K562 (cell line): ENCODE measurements at regions not wholly inside any gene's neighbourhood (a gene's known extent, or its start where the extent isn't known, plus 50 kb on each side); places are given as distances from the start of the nearest gene placed in this dataset.

Experiments
- ATAC-seq: fragments of 200-7000 bp; cut with Tn5 transposase; 3 replicates; pipeline ENCODE4 v1.9.1; 2020; ENCODE audit warnings: moderate library complexity
- BruUV-seq: library from RNA; stranded (reverse); fragments of 400-500 nt; replicated peaks from 2 replicates; lab custom pipeline; 2021; lab: Mats Ljungman, UMichigan
- CTCF ChIA-PET: fragments of 300-600 bp; formaldehyde crosslinking; extraction: SDS; loops from one replicate; lab custom pipeline; 2021; ENCODE audit warnings: low intra/inter-chr PET ratio; lab: Yijun Ruan, JAX
- POLR2A ChIA-PET: fragments of 300-600, 350-650 bp; sonication (Branson Sonifier 250); formaldehyde crosslinking; extraction: SDS; loops from one replicate; lab custom pipeline; 2021; ENCODE audit warnings: antibody characterized with exemption, inconsistent platforms; lab: Yijun Ruan, JAX
- DNase-seq, 4 experiments: peaks; one replicate each; pipeline versions ENCODE4 v3.0.0 to v3.0.0-alpha.2; 2011 to 2018; ENCODE audit warnings: low spot score in 3 of 4, mixed read lengths in 3 of 4; ENCODE audit errors: extremely low read depth in 1 of 4
- FAIRE-seq: peaks from 2 replicates; lab custom pipeline; 2011; peaks lifted over from hg19 to GRCh38; lab: Jason Lieb, UNC
- H2AFZ ChIP-seq: 2 replicates; pipeline ENCODE4 v1.6.0; 2011; ENCODE audit warnings: low read depth, low read length, control low read depth, inconsistent platforms
- H3K27ac ChIP-seq: fragments of 200-600 bp; 3 replicates; pipeline ENCODE4 v1.8.0; 2011; ENCODE audit warnings: low read depth, mild to moderate bottlenecking, control low read depth, inconsistent platforms, low read length, moderate library complexity, mixed read lengths; ENCODE audit errors: extremely low read depth
- H3K27me3 ChIP-seq, 2 experiments: fragments of 300-600 bp in 1 of 2; 2 replicates in 1 of 2; 3 replicates in 1 of 2; pipeline versions ENCODE4 v1.6.0 to v1.8.0; 2011; ENCODE audit warnings: inconsistent platforms in 2 of 2, low read length in 2 of 2, mild to moderate bottlenecking in 1 of 2, mixed read lengths in 1 of 2, moderate library complexity in 1 of 2; ENCODE audit not compliant: control insufficient read depth in 2 of 2, insufficient read depth in 2 of 2
- H3K36me3 ChIP-seq: fragments of 300-600 bp; 3 replicates; pipeline ENCODE4 v1.8.0; 2011; ENCODE audit warnings: mild to moderate bottlenecking, low read length, inconsistent platforms; ENCODE audit not compliant: control insufficient read depth, insufficient read depth
- H3K4me1 ChIP-seq, 2 experiments: fragments of 200-600 bp in 1 of 2; replicated peaks in 1 of 2; 2 replicates in 1 of 2; 3 replicates in 1 of 2; pipeline versions ENCODE4 v1.5.1 to v1.8.0; 2011; ENCODE audit warnings: inconsistent platforms in 2 of 2, low read length in 2 of 2, mild to moderate bottlenecking in 1 of 2, mixed read lengths in 1 of 2, moderate library complexity in 1 of 2; ENCODE audit not compliant: control insufficient read depth in 2 of 2, insufficient read depth in 2 of 2
- H3K4me2 ChIP-seq: 2 replicates; pipeline ENCODE4 v1.6.1; 2011; ENCODE audit warnings: low read length, control low read depth, inconsistent platforms, mixed read lengths; ENCODE audit not compliant: insufficient read depth
- H3K4me3 ChIP-seq: fragments of 200-600 bp; sonication (generic), shearing (Covaris generic); 2 replicates; pipeline ENCODE4 v1.5.1; 2016; ENCODE audit warnings: control low read depth, inconsistent platforms
- H3K79me2 ChIP-seq: fragments of 200-600 bp; 3 replicates; pipeline ENCODE4 v1.8.0; 2011; ENCODE audit warnings: low read length, inconsistent platforms; ENCODE audit not compliant: control insufficient read depth, insufficient read depth
- H3K9ac ChIP-seq, 2 experiments: 2 replicates each; pipeline versions ENCODE4 v1.6.0 to v1.6.1; 2011; ENCODE audit warnings: low read depth in 2 of 2, low read length in 2 of 2, control low read depth in 1 of 2, inconsistent platforms in 1 of 2, mild to moderate bottlenecking in 1 of 2, mixed read lengths in 1 of 2; ENCODE audit not compliant: insufficient read depth in 1 of 2
- H3K9me1 ChIP-seq: one replicate; pipeline ENCODE4 v1.6.0; 2011; ENCODE audit warnings: inconsistent platforms, mild to moderate bottlenecking, low read length, moderate library complexity; ENCODE audit not compliant: control insufficient read depth, insufficient read depth
- H3K9me3 ChIP-seq: replicated peaks from 2 replicates; pipeline ENCODE4 v1.5.1; 2011; ENCODE audit warnings: low read depth, low read length, inconsistent platforms; ENCODE audit not compliant: control insufficient read depth, insufficient read depth
- H4K20me1 ChIP-seq: replicated peaks from 2 replicates; pipeline ENCODE4 v1.6.1; 2011; ENCODE audit warnings: low read length, inconsistent platforms, mixed read lengths; ENCODE audit not compliant: control insufficient read depth, insufficient read depth
- ADNP ChIP-seq: fragments of 200-800 bp; sonication (Bioruptor generic); IDR thresholded peaks from 2 replicates; pipeline ENCODE4 v1.6.1; 2016; ENCODE audit warnings: missing genetic modification characterization, missing compliant biosample characterization
- ARID2 ChIP-seq: fragments of 450-650 bp; IDR thresholded peaks from 2 replicates; pipeline ENCODE4 v1.6.1; 2017; ENCODE audit warnings: antibody characterized with exemption, mild to moderate bottlenecking
- ARNT ChIP-seq, 2 experiments: fragments of 450-650 bp; IDR thresholded peaks; 2 replicates each; pipeline ENCODE4 v1.6.1; 2016; ENCODE audit warnings: mild to moderate bottlenecking in 1 of 2
- KLF16 ChIP-seq: IDR thresholded peaks from 2 replicates; pipeline ENCODE4 v1.6.1; 2016; ENCODE audit warnings: antibody characterized with exemption
- KLF6 ChIP-seq: fragments of 250-450 bp; sonication (Bioruptor Pico); IDR thresholded peaks from 2 replicates; pipeline ENCODE4 v1.4.0; 2020; ENCODE audit warnings: mild to moderate bottlenecking, moderate library complexity, borderline replicate concordance
- NFIX ChIP-seq: fragments of 250-450 bp; sonication (Bioruptor Pico); IDR thresholded peaks from 2 replicates; pipeline ENCODE4 v1.4.0; 2020; ENCODE audit warnings: low read depth, mild to moderate bottlenecking, moderate library complexity
- RCOR1 ChIP-seq, 2 experiments: IDR thresholded peaks; 2 replicates each; pipeline ENCODE4 v1.6.1; 2012; ENCODE audit warnings: low read depth in 2 of 2, low read length in 2 of 2, borderline replicate concordance in 1 of 2, improper control_type of control experiment in 1 of 2
- TEAD1 ChIP-seq, 2 experiments: fragments of 450-650 bp in 1 of 2; sonication (generic) in 1 of 2; formaldehyde crosslinking; IDR thresholded peaks; 2 replicates each; pipeline versions ENCODE4 v1.4.0 to v1.8.0; 2020 to 2022; ENCODE audit warnings: mild to moderate bottlenecking in 2 of 2, missing genetic modification reagents in 1 of 2
- ZNF12 ChIP-seq: sonication (generic); formaldehyde crosslinking; IDR thresholded peaks from 2 replicates; pipeline ENCODE4 v1.4.0; 2020; ENCODE audit warnings: mild to moderate bottlenecking, missing genetic modification reagents
- ZNF311 ChIP-seq: fragments of 250-450 bp; sonication (Bioruptor Pico); IDR thresholded peaks from 2 replicates; pipeline ENCODE4 v1.4.0; 2020; ENCODE audit warnings: mild to moderate bottlenecking, moderate library complexity
- WGBS: fragments of 100-300 bp; shearing (Covaris generic); methylation state at CpG from one replicate; pipeline ENCODE4 v1.1.6; 2016; ENCODE audit warnings: low coverage, mixed read lengths; ENCODE audit not compliant: insufficient coverage; ENCODE audit errors: missing lambda C conversion rate; 5-methylcytosine and 5-hydroxymethylcytosine counted together
- in situ Hi-C: fragments of 300-500 bp; cut with MboI; formaldehyde crosslinking; loops from 4 replicates; pipeline ENCODE4 v1.15.0; 2018; ENCODE audit warnings: inconsistent platforms, mixed read lengths
- intact Hi-C: fragments of 100-400 bp; cut with micrococcal nuclease; formaldehyde crosslinking; loops from 2 replicates; pipeline ENCODE4 v1.14.2; 2022
- TF ChIP-seq, protein P1 (sequence below): sonication (generic); formaldehyde crosslinking; IDR thresholded peaks from 2 replicates; pipeline ENCODE4 v1.8.0; 2022; ENCODE audit warnings: missing genetic modification reagents, mild to moderate bottlenecking, borderline replicate concordance

DNA sequence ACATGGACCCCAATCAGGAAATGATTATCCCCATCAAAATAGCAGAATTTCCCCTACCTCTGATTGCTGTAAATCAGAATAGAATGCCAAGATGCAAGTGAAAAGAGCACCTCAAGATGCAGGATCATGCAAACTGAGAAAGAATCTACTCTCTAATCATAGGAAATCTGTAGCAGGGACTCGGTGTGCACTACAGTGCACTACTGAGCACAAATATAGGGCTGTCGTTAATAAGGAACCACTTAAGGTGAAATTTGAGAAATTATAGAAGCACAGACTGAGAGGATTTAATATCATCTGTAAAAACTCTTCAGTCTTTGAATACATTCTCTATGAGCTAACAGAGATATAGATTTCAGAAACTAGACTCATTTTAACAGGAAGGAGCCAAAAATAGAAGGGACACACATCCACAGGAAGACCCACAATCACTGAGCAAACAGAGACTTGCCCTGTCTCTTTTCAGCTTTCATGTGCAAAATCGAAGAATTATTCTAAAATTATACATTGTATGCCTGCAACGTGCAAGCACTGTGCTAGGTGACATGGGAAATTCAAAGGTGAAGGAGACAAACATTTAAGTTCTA is 278.3 kb downstream of the HIVEP2 start:
- TF ChIP-seq, protein P1, sequence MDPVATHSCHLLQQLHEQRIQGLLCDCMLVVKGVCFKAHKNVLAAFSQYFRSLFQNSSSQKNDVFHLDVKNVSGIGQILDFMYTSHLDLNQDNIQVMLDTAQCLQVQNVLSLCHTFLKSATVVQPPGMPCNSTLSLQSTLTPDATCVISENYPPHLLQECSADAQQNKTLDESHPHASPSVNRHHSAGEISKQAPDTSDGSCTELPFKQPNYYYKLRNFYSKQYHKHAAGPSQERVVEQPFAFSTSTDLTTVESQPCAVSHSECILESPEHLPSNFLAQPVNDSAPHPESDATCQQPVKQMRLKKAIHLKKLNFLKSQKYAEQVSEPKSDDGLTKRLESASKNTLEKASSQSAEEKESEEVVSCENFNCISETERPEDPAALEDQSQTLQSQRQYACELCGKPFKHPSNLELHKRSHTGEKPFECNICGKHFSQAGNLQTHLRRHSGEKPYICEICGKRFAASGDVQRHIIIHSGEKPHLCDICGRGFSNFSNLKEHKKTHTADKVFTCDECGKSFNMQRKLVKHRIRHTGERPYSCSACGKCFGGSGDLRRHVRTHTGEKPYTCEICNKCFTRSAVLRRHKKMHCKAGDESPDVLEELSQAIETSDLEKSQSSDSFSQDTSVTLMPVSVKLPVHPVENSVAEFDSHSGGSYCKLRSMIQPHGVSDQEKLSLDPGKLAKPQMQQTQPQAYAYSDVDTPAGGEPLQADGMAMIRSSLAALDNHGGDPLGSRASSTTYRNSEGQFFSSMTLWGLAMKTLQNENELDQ = no peak
- TF ChIP-seq KLF16 = no peak
- TF ChIP-seq KLF6 (CRISPR knock-in tag) = no peak
- no peak for TF ChIP-seq TEAD1 (CRISPR knock-in tag; IDR thresholded peaks at IDR 0.05)
- no peak for TF ChIP-seq ADNP (tag)
- no peak for TF ChIP-seq RCOR1 (IDR thresholded peaks at IDR 0.05; ENCODE audit: borderline replicate concordance in 1 of 2, low read depth in 2 of 2, low read length in 2 of 2)
- no peak for TF ChIP-seq NFIX (CRISPR knock-in tag)
- TF ChIP-seq ARNT (IDR thresholded peaks at IDR 0.05) = no peak
- TF ChIP-seq ZNF12 = no peak
- TF ChIP-seq ZNF311 (CRISPR knock-in tag) = no peak
- no peak for TF ChIP-seq ARID2
- WGBS = 1% methylated on average over 4 of the region's 4 CpGs
- H3K9ac ChIP-seq = no peak overlapping the region
- DNase-seq (no peak), ATAC-seq (no peak), FAIRE-seq (no peak)
- H3K36me3 ChIP-seq = no peaks in the 10 kb centered on the region
- no peak overlapping the region for H3K4me3 ChIP-seq
- ChIA-PET POLR2A (no interaction called here), CTCF (no interaction called here)
- H3K9me3 ChIP-seq = no peaks in the 10 kb centered on the region
- no TSS peak for BruUV-seq
- no peaks in the 10 kb centered on the region for H4K20me1 ChIP-seq
- no peak overlapping the region for H3K27ac ChIP-seq
- no peak overlapping the region for H2AFZ ChIP-seq
- in situ Hi-C loops = no loop called here
- H3K9me1 ChIP-seq = no peaks in the 10 kb centered on the region
- H3K4me1 ChIP-seq = no peaks in the 10 kb centered on the region
- H3K79me2 ChIP-seq = no peaks in the 10 kb centered on the region
- no peaks in the 10 kb centered on the region for H3K27me3 ChIP-seq
- intact Hi-C loops = no loop called here
- no peak overlapping the region for H3K4me2 ChIP-seq
